Stimulated activated CD8-positive, alpha-beta memory T cell treated with anti-CD3 and anti-CD28 coated beads, Interleukin-12 subunit alpha, Interleukin-12 subunit beta, amount 100 ng/mL, for 24 hours (primary cell): ENCODE measurements at regions not wholly inside any gene's neighbourhood (a gene's known extent, or its start where the extent isn't known, plus 50 kb on each side); places are given as distances from the start of the nearest gene placed in this dataset.

Experiments used
- DNase-seq: peaks from one replicate; pipeline ENCODE4 v3.0.0-alpha.2; 2020; ENCODE audit errors: extremely low read depth

- DNase-seq: no peak
These were observed 63.9 kb upstream of the BARHL2 start for GRCh38 chr1:90780981-90781380.

- DNase-seq: no peak
These were observed 62.5 kb upstream of the BARHL2 start for GRCh38 chr1:90779573-90779972.

GRCh38 chr1:90778486-90778885 lies 61.4 kb upstream of the BARHL2 start:
- no peak for DNase-seq

- no peak for DNase-seq
These were observed 56.7 kb upstream of the BARHL2 start for GRCh38 chr1:90773812-90774211.

- DNase-seq: no peak
These were observed 51.7 kb upstream of the BARHL2 start for GRCh38 chr1:90768826-90769225.

- no peak for DNase-seq
These were observed 51.0 kb upstream of the BARHL2 start for GRCh38 chr1:90768098-90768497.
